Hippocampal formation (tissue), 2 donors: ENCODE measurements at regions not wholly inside any gene's neighbourhood (a gene's known extent, or its start where the extent isn't known, plus 50 kb on each side); places are given as distances from the start of the nearest gene placed in this dataset.
"Not testable (repeated sequence)": the region's sequence is repeated elsewhere in the genome, so short reads cannot be mapped to it uniquely, and the experiment has no call there.

Experiments
- DNase-seq, 2 donors: peaks; one replicate each; lab custom pipeline; 2025; lab: John Stamatoyannopoulos, UW

- DNase-seq = no peak
Observed at GRCh38 chr4:132670557-132670956, 478.5 kb upstream of the PCDH10 start.

DNA sequence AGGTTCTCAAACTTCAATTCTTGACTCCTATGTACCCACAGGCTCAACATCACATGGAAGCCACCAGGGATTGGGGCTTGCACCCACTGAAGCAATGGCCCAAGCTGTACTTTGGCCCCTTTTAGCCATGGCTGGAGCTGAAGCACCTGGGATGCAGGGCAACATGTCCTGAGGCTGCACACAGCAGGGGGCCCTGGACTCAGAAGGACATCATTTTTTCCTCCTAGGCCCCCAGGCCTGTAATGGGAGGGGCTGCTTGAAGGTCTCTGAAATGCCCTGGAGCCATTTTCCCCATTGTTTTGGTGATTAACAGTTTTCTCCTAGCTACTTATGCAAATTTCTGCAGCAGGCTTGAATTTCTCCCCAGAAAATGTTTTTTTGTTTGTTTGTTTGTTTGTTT is 465.1 kb upstream of the PCDH10 start:
- DNase-seq = no peak

DNA sequence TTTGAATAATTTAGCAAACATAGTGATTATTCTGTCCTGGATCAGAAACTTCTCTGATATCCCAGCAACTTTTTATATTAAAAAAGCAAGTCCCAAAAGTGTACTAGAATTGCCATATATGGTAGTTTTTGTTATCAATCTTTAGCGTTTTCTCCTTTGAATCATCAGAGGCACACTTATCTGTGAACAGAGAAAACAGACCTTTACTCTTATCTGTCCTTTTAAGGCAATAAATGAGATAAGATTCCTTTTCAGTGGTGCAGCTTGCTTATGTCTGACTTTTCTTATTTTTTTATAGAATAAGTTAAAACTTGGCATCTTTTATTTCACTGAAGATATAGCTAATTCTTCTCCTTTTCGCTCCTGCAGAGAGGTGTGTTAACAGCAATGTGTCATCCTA is 458.1 kb upstream of the PCDH10 start:
- DNase-seq = no peak

- DNase-seq = no peak
Observed at GRCh38 chr4:132691668-132692067, 457.4 kb upstream of the PCDH10 start.

DNA sequence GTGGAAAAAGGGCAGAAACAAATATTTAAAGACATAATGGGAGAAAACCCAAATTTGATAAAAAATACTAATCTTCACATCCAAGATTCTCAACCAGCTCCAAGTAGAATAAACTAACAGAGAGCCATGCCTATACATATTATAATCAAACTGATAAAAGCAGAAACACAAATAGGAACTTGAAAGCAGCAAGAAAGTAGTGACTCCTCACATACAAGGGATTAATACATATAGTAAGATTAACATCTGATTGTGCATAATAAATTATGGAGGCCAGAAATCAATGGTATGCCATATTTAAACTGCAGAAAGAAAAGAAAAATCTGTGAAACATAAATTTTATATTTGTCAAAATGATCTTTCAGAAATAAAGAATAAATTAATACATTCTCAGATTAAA is 454.3 kb upstream of the PCDH10 start:
- no peak for DNase-seq

DNA sequence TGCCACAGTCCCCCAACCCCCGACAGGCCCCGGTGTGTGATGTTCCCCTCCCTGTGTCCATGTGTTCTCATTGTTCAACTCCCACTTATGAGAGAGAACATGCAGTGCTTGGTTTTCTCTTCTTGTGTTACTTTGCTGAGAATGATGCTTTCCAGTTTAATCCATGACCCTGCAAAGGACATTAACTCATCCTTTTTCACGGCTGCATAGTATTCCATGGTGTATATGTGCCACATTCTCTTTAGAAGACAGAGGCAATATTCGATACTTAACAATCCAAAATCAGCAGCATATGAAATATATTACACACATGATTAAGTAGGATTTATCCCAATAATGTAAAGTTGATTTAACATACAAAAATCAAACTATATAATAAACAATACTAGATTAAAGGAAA is 451.6 kb upstream of the PCDH10 start:
- DNase-seq = not testable (repeated sequence)

DNA sequence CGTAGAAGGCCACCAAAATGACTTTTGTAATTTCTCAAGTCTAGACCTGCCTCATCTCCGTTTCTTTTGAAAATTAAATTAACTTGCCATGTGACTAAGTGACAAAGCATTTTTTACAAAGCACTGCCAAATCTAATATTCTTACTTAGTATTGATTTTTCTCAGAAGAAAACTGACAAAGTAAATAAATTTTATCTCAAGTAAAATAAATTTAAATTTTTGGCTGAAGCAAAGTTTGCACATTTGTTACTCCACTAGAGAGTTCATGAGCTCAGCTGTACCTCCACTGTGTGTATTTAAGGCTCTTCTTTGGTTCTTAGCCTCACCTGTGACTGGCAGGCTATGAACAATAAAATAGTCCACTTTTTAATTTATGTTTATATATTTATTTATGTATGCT is 441.1 kb upstream of the PCDH10 start:
- no peak for DNase-seq

- no peak for DNase-seq
Observed at GRCh38 chr4:132709056-132709455, 440.0 kb upstream of the PCDH10 start.

DNA sequence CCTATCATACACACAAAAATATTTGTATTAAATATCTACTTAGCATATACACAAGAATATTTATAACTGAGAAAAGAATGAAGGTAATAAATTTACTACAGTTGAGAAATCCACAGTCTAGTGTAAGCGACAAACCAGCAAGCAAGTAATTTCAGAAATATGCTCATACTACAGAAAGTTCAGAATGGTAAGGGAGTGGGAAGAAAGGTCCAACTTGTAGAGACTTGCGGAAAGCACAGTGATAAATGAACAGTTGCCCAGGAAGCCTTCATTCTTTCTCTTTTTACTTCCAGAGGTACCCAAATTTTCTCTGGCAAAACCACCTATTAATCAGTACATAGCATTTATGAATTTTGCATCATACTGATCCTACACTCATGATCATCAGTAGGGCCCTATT is 438.1 kb upstream of the PCDH10 start:
- no peak for DNase-seq

GRCh38 chr4:132737344-132737743 is 411.8 kb upstream of the PCDH10 start:
- DNase-seq = no peak

GRCh38 chr4:132759199-132759780 is 389.8 kb upstream of the PCDH10 start:
- no peak for DNase-seq

- DNase-seq = no peak
Observed at GRCh38 chr4:132763465-132763864, 385.6 kb upstream of the PCDH10 start.

- DNase-seq = no peak
Observed at GRCh38 chr4:132767901-132768300, 381.2 kb upstream of the PCDH10 start.

- no peak for DNase-seq
Observed at GRCh38 chr4:132770776-132771175, 378.3 kb upstream of the PCDH10 start.

DNA sequence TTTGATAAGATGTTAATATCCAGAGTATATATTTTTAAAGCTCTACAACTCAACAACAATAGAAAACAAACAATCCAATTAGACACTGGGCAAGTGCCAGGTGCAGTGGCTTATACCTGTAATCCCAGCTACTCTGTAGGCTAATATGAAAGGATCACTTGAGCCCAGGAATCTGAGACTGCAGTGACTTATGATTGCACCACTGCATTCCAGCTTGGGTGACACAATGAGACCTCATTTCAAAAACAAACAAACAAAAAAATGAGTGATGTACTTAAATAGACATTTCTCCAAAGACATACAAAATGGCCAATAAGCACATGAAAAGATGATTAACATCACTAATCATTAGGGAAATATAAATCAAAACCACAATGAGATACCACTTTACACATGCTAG is 356.8 kb upstream of the PCDH10 start:
- DNase-seq = no peak

DNA sequence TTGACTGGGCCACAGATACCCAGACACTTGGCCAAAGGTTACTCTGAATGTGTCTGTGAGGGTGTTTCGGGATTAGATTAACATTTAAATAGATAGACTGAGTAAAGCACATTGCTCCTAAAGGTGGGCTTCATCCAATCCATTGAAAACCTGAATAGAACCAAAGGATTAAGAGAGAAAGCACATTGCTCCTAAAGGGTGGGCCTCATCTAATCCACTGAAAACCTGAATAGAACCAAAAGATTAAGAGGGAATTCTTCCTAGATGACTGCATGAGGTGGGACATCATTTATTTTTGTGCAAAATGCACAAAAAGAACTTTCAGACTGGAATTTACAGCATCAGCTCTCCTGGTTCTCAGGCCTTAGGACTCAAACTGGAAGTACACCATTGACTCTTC is 351.2 kb upstream of the PCDH10 start:
- DNase-seq = no peak

DNA sequence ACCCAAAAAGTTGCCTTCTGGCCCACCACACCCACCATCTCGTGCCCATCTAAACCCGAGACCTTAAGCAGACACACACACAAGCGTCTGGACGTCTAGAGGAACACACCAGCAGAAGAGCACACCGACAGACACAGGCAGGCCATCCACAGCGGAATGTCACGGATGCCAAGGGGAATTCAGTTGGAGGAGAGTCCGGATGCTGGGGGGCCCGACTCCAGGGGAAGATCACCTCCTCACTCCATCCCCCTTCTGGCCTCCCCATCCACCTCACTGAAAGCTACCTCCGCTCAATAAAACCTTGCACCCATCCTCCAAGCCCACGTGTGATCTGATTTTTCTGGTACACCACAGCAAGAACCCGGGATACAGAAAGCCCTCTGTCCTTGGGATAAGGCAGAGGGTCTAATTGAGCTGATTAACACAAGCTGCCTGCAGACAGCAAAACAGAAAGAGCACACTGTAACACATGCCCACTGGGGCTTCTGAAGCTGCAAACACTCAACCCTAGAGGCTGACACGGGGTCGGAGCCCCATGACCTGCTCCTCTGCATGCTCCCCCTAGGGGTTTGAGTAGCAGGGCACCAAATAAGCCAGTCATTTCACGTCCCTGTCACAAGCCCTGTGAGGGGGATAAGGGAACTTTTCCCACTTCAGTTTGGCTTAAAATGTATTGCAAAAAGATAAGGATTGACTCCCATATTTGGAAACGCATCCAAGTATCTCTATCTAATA is 339.6 kb upstream of the PCDH10 start:
- DNase-seq = no peak

DNA sequence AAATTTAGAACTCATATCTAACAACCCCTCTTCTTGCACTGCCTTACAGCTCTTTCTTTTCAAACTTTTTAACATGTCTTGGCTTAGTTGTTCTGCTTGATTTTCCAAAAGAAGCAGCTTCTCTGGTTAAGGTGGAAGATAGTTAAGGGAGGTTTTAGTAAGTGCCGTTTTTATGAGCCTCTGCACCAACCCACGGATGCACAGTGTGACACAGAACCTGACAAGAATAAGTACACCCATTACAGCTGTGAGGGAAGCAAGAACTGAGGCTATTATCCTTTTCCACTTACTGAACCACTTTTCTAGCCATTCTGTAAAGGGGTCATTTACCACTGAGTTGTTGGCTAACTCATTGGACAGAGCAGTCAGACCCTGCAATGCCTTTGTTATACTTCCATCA is 336.0 kb upstream of the PCDH10 start:
- DNase-seq = not testable (repeated sequence)

DNA sequence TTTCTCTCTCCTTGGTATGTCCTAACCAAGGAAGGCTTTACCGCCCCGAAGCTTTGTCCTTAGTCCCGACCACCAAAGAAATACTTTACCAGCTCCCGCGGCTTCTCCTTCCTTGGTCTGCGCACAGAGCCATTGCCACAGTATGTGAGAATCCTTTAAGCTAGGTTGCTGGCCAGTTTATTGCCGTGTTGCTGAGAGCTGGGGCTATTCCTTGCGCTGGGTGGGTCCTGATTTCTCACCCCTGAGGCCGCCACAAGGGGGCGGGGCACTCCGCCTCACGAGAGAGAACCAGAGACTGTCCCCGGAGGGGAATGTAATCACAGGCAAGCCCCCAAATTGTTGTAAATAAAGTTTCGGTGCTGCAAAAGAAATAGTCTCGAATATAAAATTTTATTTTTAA is 331.0 kb upstream of the PCDH10 start:
- no peak for DNase-seq

DNA sequence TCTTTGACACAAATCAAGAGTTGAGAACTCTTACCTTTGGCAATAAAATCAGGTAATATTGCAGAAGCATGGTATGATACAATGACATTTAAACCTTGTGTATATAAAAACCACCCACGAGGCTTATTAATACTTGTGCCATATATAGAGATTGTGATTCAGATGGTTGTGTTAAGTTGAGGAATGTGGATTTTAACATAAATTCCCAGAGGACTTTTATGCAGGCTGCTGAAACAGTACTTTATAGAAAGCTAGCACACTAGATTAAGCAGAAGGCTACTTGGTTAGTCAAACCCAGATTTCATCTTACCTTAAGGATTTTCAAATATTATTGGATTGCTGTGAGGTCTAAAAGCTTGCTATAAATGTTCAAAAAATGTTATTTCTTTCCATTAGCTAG is 325.7 kb upstream of the PCDH10 start:
- no peak for DNase-seq

- DNase-seq = no peak
Observed at GRCh38 chr4:132824761-132825160, 324.3 kb upstream of the PCDH10 start.

DNA sequence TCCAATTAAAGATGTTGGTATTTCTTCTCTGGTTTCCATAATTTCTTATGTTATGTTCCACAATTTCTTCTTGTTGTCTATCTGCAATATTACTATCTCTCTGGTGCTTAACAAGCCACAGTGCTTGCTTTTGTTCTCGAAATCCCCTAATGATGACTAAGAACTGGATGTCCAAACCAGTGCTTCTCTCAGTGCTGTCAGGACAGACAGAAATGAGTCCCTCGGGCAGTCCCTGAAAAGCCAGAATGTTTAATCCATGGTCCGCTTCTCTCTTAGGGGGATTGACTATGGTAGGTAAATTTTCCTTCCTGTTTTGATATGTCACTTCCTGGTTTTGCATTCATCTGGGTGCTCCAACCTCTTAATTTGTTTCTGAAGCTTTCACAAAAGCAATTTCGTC is 321.6 kb upstream of the PCDH10 start:
- no peak for DNase-seq

DNA sequence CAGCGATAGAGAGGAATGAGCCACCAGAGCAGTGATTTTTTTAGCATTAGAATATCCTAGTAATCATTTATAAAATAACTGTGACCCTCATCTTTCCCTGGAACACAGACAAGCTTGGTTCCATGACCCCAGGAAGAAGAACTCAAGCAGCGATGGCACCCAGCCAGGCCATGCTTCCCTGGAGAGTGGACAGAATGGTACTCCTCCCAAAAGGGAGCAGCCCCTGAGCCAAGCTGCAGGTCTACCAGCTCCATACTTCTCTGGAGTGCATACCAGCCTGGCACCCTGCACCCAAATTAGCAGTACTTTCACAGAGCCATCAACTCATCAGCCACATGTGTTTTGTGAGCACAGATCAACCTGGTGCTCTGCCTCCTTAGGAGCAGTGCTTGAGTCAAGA is 310.9 kb upstream of the PCDH10 start:
- DNase-seq = no peak

DNA sequence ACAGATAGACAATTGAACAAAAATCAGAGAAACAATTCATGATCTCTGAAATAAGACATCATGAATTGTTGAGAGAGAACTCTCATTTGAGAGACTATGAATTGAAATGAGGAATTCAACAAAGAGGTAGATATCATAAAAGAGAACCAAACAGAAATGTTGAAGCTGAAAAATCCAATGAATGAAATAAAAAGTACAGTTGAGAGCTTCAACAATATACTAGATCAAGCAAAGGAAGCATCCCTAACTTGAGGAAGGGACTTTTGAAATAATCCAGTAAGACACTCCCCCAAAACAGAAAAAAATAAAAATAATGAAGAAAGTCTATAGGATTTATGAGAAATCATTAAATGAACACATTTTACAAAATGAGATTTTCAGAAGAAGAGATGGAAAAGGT is 310.0 kb upstream of the PCDH10 start:
- DNase-seq = no peak
